HG03469 (cell line): ENCODE measurements at regions not wholly inside any gene's neighbourhood (a gene's known extent, or its start where the extent isn't known, plus 50 kb on each side); places are given as distances from the start of the nearest gene placed in this dataset.
"Not testable (repeated sequence)": the region's sequence is repeated elsewhere in the genome, so short reads cannot be mapped to it uniquely, and the experiment has no call there.

Experiments
- ATAC-seq: cut with Tn5 transposase; IDR thresholded peaks from one replicate; pipeline ENCODE4 v1.9.1; 2021; ENCODE audit warnings: mild to moderate bottlenecking, moderate library complexity, moderate number of reproducible peaks; ENCODE audit not compliant: unreplicated experiment

DNA sequence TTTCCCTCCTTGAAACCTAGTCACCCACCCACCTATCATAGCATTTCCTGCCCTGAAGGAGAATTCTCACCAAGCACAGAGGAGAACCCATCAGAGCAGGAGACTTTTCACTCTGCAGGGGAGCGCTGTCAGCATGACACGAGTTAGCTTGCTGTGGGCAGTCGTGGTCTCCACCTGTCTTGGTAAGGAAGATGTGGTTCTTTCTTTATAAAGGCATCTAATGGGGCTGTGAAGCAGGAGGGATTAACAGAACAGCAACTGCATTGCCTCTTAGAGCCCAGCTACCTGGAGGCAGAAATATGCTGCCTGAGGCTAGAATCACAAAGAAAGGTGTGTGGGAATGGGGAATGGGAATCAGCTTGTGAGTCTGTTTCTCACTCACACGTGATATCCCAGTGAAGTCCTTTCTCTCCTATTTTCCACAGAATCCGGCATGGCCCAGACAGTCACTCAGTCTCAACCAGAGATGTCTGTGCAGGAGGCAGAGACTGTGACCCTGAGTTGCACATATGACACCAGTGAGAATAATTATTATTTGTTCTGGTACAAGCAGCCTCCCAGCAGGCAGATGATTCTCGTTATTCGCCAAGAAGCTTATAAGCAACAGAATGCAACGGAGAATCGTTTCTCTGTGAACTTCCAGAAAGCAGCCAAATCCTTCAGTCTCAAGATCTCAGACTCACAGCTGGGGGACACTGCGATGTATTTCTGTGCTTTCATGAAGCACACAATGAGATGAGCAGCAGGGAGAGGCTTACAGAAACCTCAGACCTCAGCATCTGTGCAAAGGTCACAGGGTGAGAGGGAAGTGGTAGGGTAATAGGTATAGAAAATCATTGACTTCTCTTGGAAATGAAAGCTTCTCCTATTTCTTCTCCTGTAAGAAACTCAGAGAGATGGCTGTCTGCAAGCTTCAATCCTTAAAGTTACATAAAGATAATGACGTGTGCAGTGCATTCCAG lies 316.9 kb downstream of the DAD1 start:
- no peak for ATAC-seq

DNA sequence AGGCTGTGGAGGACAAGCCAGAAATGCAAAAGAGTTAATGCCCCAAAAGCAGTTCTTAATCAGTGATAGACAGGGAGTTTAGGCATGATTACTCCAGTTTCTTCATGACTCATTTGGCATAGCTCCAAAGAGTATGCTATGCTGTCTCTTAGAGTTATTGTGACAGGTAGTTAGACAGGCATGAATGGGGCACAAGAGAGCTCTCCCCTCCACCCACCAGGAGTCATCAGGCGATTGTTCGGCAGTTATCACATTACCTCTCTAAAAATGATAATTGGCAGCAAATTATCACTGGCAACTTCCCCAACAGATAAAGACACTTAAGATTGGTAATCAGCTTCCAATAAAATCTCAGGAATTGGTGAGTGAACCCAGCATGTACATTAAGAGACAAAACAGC lies 320.1 kb downstream of the DAD1 start:
- ATAC-seq, result peak; percentile 51

DNA sequence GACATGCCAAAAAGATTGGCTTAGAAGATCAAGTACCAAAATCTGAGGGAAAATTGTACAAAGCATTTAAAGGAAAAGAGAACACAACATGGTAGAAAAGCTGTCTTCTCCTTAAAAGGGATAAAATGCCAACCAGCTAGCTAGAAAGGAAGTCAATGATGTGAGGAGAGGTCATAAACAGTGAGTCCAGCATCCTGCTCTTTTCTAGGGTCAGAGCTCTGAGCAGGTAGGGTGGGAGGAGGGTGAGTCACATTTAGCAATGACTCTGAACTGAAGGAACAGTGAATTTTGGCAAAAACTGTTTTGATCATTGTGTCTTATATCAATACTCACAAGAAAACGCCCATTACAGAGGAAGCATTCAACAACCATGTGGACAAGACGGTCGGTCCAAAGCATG lies 322.3 kb downstream of the DAD1 start:
- no peak for ATAC-seq

DNA sequence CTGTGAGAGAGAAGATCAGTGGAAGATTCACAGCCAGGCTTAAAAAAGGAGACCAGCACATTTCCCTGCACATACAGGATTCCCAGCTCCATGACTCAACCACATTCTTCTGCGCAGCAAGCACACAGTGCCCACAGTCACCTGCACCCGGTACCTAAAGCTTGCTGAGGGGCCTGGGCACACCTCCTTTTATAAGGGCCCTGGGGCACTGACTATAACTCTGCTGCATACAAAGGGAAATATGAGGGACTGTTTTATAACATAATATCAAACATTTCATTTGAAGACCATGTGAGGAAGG lies 322.9 kb downstream of the DAD1 start:
- ATAC-seq, result no peak

DNA sequence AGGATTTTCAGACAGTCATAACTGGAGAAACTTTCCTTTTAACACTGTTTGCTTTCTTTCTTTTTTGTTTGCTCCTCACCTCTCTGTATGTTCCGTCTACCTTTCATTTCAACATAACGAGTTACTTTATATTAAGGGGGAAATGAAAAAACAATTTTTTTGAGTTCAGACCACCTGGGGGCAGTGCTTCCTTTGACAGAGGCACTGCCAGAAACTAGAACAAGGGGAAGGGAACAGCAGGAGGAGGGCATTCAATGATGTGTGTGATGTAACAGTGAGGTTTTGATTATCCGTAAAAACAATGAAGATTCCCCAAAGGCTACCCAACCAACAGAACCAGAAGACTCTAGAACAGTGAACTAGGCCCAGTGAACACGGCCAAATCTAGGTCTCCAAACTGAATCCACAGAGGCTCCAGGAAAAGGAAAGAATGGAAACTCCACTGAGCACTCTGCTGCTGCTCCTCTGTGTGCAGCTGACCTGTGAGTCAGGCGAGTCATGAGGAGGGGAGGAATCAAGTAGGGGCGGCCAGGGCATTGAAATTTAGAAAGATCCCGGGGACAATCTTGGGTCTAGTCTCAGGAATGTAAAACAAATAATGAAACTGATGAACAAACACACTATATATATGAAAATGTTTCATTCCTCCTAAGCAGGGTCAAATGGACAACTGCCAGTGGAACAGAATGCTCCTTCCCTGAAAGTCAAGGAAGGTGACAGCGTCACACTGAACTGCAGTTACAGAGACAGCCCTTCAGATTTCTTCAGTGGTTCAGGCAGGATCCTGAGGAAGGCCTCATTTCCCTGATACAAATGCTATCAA lies 323.5 kb downstream of the DAD1 start:
- ATAC-seq, result no peak

DNA sequence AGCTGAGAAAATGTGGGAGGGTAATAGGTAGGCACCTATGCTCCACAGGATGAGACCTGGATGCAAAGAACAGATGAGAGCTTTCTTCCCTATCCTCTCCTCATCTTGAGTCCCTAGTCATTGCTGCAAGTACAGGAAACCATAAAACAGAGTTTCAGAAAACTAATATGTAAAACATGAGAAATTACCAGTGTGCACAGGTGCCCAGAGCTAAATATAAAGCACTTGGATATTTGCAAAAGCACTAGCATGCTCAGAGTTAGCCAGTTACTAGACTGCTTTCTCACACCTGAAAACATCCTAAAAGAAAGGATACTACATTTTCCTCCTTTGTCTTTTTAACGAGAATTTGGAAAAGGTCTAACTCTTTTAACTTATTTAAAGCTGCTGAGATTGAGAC lies 324.3 kb downstream of the DAD1 start:
- no peak for ATAC-seq

DNA sequence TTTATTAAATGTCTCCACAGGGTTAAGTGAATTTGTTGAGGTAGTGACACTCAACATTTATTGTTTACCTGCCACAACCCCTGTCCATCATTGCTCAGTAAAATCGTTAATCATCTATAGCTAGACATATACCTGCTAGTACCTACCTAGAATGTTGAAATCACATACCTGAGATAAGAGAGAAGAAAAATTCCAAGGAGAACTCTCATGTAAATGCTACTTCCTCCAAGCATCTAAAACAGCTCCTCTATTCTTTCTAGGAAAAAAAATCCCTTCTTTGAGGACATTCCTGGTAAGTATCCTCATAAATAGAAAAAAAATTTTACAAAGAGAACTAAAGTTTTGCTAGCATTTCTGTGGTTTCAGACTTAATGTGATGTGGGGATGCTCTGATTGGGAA lies 325.1 kb downstream of the DAD1 start:
- ATAC-seq, result no peak

DNA sequence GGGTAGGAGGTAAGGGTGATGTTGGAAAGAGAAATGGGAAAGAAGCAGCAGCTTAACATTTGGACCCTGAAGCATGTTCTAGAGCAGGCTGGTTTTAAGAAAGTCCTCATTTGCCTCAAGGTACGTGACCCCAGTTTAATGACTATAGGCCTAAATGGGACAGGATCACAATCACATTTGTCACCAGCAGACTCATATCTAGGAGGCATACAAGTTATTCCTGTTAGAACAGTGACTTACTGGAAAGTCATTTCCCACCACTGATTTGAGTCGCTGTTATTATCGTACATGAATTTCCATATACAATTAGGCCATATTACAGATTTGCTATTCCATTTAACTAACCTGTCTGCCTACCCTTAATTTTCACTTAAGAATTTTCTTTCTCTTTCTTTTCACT lies 326.1 kb downstream of the DAD1 start:
- no peak for ATAC-seq

DNA sequence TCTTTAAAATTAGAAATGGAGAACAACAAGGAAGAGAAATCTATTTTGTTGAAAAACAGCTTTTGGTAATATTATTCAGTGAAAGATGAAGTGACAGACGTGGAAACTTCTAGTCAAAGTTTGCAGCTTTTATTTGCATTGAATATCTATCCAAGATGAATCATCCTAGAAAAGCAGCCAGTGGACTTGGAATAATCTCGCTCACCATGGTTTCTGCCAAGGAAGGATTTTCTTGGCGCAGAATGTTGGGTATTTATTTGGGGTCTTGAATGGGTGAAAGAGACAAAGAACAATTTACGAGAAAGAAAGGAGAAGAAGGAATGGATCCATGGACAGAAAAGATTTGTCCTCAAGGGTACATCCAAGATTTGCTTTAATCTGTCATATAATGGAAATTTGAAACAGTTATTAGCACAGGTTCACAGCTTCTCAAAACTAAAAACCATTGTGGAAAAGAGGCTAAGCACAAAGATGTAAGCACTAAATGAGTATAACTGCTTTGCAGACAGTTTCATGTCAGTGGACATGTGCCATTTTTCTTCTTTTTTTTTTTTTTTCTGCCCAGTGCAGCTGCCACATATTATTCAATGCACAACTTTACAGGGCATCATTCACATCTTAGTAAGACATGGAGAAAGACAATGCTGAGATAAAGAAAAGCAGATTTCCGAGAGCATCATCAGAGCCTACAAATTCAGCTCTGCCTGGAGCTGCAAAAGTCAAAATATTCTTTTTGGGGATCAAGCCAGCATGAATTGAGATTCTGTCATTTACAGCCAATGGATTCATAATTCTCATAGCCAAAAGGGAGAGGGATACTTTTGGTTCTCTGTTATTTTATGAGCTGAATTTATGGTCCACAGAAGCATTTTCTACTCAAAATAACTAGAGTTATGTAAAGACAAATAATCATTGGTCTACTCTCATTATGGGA lies 333.7 kb downstream of the DAD1 start:
- ATAC-seq, result no peak

DNA sequence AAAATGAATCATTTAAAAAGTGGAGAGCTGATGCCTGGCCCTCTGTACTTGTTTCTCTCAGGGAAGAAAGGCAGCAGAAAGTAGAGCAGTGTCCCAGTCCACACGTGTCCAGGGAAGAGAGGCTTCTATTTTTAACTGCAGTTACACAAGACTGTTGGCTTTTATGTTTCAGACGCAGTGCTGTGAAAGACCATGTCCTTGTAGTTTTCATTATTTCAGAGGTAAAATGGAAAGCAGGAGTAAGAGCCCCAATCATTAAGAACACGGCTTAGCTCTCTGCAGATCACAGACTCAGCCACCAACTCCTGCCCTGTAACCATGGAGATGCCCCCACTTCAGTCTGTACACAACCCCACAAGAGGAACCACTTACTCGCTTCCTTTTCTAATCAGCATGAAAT lies 336.3 kb downstream of the DAD1 start:
- no peak for ATAC-seq

DNA sequence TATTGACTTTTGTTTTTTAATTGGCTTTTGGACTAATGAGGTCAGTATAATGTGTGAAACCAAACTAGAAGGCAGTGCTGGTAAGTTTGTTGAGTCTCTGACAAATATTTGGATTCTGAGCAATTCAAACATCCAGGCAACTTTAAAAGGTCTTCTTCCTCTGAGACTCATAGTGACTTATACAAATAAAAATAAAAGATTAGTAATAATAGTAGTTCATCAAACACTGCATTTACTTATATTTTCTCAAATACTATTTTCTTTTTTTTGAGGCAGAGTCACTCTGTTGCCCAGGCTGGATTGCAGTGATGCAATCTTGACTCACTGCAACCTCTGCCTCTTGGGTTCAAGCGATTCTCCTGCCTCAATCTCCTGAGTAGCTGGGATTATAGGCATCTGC lies 337.9 kb downstream of the DAD1 start:
- ATAC-seq, result no peak

DNA sequence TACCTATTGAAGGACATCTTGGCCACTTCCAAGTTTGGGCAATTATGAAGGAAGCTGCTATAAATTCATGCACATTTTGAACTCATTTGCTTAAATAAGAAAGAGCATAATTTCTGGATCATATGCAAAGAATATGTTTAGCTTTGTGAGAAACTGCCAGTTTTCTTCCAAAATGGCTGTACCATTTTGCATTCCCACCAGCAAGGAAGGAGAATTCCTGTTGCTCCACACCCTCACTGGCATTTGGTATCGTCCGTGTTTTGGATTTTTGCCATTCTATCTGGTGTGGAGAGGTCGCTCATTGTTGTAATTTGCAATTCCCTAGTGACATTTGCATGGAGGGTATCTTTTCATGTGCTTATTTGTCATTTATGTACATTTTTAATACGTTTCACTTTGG lies 339.3 kb downstream of the DAD1 start:
- ATAC-seq, result no peak

DNA sequence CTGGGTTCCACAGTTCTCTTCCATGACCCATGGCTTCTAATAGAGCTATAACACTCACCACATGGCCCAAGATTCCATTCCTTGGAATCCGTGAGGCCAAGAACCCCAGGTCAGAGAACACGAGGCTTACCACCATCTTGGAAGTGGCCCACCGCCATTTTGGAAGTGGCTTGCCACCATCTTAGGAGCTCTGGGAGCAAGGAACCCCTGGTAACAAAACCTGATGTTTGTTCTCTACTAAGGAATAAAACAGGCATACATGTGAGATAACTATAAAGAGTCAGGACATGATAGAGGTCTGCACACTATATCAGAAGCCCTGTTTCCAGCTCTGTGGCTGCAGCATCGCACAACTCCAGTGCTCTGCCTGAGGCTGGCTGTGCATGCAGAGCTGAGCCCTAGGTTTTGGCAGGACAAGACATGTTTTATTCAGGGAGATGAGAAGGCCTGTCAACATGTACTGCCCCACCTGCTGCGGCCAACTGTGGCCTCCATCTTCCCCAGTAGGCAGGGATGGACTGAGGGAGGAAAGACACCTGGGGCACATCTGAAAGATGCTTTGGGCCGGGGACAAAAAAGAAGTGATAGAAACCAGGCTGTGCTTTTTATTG lies 344.9 kb downstream of the DAD1 start:
- no peak for ATAC-seq

DNA sequence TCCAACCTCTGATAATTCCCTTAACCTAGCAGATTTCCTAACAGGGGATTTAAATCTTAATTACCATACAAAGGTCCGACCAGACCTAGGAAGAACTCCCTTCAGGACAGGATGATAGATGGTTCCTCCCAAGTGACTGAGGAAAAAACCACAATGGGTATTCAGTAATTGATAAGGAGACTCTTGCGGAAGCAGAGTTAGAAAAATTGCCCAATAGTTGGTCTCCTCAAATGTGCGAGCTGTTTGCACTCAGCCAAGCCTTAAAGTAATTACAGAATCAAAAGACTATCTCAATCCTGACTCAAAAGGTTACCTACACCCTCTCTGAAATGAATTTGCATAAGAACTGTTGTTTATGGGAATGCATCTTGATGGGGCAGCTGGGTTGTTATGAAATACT lies 350.7 kb downstream of the DAD1 start:
- not testable (repeated sequence) for ATAC-seq

DNA sequence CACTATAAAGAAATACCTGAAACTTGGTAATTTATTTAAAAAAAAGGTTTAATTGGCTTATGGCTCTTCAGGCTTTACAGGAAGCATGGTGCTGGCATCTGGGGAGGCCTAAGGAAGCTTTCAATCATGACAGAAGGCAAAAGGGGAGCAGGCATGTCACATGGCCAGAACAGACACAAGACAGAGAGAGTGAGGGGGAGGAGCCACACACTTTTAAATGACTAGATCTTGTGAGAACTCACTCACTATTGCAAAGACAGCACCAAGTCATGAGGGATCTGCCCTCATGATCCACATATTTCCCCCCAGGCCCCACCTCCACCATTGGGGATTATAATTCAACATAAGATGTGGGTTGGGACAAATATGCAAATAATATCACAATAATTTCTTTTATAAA lies 355.6 kb downstream of the DAD1 start:
- ATAC-seq, result no peak

DNA sequence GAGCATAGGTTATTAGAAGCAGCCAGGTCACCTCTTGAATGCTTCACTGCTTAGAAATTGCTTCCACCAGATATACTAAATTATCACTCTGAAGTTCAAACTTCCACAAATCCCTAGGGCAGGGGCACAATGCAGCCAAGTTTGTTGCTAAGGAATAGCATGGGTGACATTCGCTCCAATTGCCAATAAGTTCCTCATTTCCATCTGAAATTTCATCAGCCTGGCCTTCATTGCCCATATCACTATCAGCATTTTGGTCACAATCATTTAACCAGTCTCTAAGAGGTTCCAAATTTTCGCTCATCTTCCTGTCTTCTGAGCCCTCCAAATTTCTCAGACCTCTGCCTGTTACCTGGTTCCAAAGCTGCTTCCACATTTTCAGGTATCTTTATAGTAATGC lies 356.1 kb downstream of the DAD1 start:
- ATAC-seq, result no peak

DNA sequence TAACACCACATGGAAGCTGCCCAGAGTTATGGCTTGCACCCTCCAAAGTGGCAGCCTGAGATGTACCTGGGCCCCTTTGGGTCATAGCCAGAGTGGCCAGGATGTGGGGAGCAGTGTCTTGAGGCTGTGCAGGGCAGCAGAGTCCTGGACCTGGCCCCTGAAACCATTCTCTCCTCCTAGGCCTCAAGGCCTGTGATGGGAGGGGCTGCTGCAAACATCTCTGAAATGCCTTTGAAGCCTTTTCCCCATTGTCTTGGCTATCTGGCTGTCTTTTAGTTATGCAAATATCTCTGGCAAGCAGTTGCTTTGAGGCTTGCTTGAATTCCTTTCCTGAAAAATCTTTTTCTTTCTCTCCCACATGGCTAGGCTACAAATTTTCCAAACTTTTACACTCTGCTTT lies 356.5 kb downstream of the DAD1 start:
- ATAC-seq, result no peak

DNA sequence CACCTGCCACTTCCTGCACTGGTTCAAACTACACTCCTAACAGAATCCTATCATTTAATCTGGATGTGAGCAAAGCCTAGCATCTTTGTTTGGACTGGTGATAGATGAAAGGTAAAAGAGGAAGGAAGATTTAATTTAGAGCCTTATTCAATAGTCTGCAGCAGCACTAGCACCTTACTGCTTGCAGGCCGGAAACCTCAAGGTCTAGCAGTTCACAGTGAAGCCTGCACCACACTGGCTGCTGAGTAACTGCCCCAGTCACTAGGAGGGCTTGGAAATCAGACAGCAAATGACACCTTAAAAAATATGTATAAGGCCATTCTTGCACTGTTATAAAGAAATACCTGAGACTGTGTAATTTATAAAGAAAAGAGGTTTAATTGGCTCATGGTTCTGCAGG lies 358.0 kb downstream of the DAD1 start:
- ATAC-seq, result peak; percentile 71

DNA sequence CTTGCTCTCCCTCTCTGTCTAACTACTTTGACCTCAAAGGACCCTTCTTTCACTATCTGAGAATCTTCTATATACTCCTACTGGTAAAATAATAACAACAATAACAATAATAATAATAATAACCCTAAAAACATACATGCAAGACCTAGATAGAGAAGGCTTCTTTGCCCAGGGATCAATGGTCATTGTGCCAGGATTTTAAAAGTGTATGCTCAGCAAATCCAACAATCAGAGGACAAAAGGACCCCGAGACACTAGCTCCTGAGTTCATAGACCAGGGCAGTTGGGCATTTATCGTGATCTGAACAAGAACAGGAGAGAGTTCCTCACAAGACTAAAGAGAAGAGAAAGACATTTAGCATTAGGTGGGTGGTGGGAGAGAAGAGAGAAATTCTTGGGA lies 358.5 kb downstream of the DAD1 start:
- ATAC-seq, result no peak

DNA sequence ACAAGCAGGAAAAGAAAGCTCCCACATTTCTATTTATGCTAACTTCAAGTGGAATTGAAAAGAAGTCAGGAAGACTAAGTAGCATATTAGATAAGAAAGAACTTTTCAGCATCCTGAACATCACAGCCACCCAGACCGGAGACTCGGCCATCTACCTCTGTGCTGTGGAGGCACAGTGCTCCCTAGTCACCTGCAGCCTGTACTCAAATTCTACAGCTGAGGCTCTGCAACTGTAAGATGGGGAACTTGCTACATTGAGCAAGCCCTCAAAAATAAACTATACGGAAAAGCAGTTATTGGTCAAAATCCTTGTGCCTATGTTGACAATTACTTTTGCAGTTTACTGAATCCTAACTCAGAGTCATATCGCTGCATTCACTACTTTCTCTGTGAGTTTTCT lies 361.9 kb downstream of the DAD1 start:
- ATAC-seq, result no peak

DNA sequence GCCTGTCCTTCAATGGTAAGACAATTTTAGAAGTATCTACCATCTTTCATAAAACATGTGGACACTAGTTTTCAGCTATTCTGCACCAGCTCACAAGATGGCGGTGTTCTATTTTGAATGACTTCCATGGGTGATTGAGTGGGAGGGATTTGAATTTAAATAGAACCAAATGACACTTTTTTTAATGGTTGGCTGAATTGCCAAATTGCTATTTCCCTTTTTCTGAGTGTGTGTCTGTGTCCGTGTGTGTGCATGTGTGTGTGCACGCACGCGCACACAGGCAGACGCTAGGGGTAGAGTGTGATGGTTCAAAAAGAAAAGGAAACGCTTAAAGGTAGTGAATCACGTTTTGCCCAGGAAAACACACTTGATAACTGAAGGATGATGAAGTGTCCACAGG lies 362.6 kb downstream of the DAD1 start:
- ATAC-seq, result no peak
